ENCODE measurements at regions not wholly inside any gene's neighbourhood (a gene's known extent, or its start where the extent isn't known, plus 50 kb on each side); places are given as distances from the start of the nearest gene placed in this dataset.
A peak's percentile ranks its signal among the peaks of the same experiment; 100 is the strongest.

- DNase-seq (ENCODE audit: low read depth) = no peak
Observed at GRCh38 chr12:66905201-66905600, 226.3 kb upstream of the GRIP1 start.

- DNase-seq (ENCODE audit: low read depth) = no peak
Observed at GRCh38 chr12:66910366-66910974, 231.6 kb upstream of the GRIP1 start.

- DNase-seq (ENCODE audit: low read depth) = no peak
Observed at GRCh38 chr12:66915306-66915904, 236.5 kb upstream of the GRIP1 start.

GRCh38 chr12:66916189-66916588 is 237.3 kb upstream of the GRIP1 start:
- no peak for DNase-seq (ENCODE audit: low read depth)

- no peak for DNase-seq (ENCODE audit: low read depth)
Observed at GRCh38 chr12:66919466-66919865, 240.6 kb upstream of the GRIP1 start.

- no peak for DNase-seq (ENCODE audit: low read depth)
Observed at GRCh38 chr12:66920205-66920604, 241.3 kb upstream of the GRIP1 start.

- no peak for DNase-seq (ENCODE audit: low read depth)
Observed at GRCh38 chr12:66921151-66921550, 242.3 kb upstream of the GRIP1 start.

GRCh38 chr12:66925083-66925482 is 246.2 kb upstream of the GRIP1 start:
- DNase-seq (ENCODE audit: low read depth) = no peak

GRCh38 chr12:66929121-66929520 is 250.2 kb upstream of the GRIP1 start:
- no peak for DNase-seq (ENCODE audit: low read depth)

GRCh38 chr12:66931091-66931490 is 252.2 kb upstream of the GRIP1 start:
- no peak for DNase-seq (ENCODE audit: low read depth)

GRCh38 chr12:66932126-66932525 is 253.2 kb upstream of the GRIP1 start:
- DNase-seq (ENCODE audit: low read depth) = no peak

GRCh38 chr12:66934302-66935062 is 255.6 kb upstream of the GRIP1 start:
- DNase-seq (ENCODE audit: low read depth) = no peak

- no peak for DNase-seq (ENCODE audit: low read depth)
Observed at GRCh38 chr12:66941150-66941549, 262.3 kb upstream of the GRIP1 start.

- DNase-seq (ENCODE audit: low read depth) = no peak
Observed at GRCh38 chr12:66942741-66943465, 264.0 kb upstream of the GRIP1 start.

GRCh38 chr12:66944365-66944764 is 265.5 kb upstream of the GRIP1 start:
- no peak for DNase-seq (ENCODE audit: low read depth)

GRCh38 chr12:66945189-66945817 is 266.4 kb upstream of the GRIP1 start:
- DNase-seq (ENCODE audit: low read depth) = no peak

- peak; percentile 5 for DNase-seq (ENCODE audit: low read depth)
Observed at GRCh38 chr12:66947119-66947518, 268.2 kb upstream of the GRIP1 start.

- no peak for DNase-seq (ENCODE audit: low read depth)
Observed at GRCh38 chr12:66952668-66953067, 273.8 kb upstream of the GRIP1 start.

GRCh38 chr12:66956300-66956699 is 277.4 kb upstream of the GRIP1 start:
- no peak for DNase-seq (ENCODE audit: low read depth)

GRCh38 chr12:66959276-66959675 is 280.4 kb upstream of the GRIP1 start:
- no peak for DNase-seq (ENCODE audit: low read depth)

GRCh38 chr12:66960006-66960405 is 281.1 kb upstream of the GRIP1 start:
- DNase-seq (ENCODE audit: low read depth) = no peak
